ENCODE measurements at regions not wholly inside any gene's neighbourhood (a gene's known extent, or its start where the extent isn't known, plus 50 kb on each side); places are given as distances from the start of the nearest gene placed in this dataset.
"Not testable (repeated sequence)": the region's sequence is repeated elsewhere in the genome, so short reads cannot be mapped to it uniquely, and the experiment has no call there.

- Mint-ChIP-seq H3K27me3 (ENCODE audit: insufficient read depth) (no peaks in the 10 kb centered on the region), H3K9me3 (peaks cover 4% of the 10 kb centered on the region), H3K36me3 (ENCODE audit: low read depth) (no peaks in the 10 kb centered on the region), H3K27ac (no peak overlapping the region), H3K4me3 (no peak overlapping the region), H3K4me1 (ENCODE audit: low read depth) (no peaks in the 10 kb centered on the region)
- intact Hi-C loops (cut with micrococcal nuclease) = no loop called here
- DNase-seq (ENCODE audit: low spot score) = no peak
Observed at GRCh38 chr13:61536433-61536832, 120.8 kb upstream of the PCDH20 start.

GRCh38 chr13:61531383-61532065 is 115.9 kb upstream of the PCDH20 start:
- intact Hi-C loops (cut with micrococcal nuclease) = no loop called here
- peaks cover 12% of the 10 kb centered on the region for H3K9me3 Mint-ChIP-seq
- H3K4me3 Mint-ChIP-seq = no peak overlapping the region
- H3K4me1 Mint-ChIP-seq (ENCODE audit: low read depth) = no peaks in the 10 kb centered on the region
- no peak for DNase-seq (ENCODE audit: low spot score)
- H3K27ac Mint-ChIP-seq = no peak overlapping the region
- H3K36me3 Mint-ChIP-seq (ENCODE audit: low read depth) = no peaks in the 10 kb centered on the region
- no peaks in the 10 kb centered on the region for H3K27me3 Mint-ChIP-seq (ENCODE audit: insufficient read depth)

GRCh38 chr13:61519214-61519613 is 103.6 kb upstream of the PCDH20 start:
- H3K4me1 Mint-ChIP-seq (ENCODE audit: low read depth); DNase-seq (ENCODE audit: low spot score); H3K27ac Mint-ChIP-seq; H3K27me3 Mint-ChIP-seq (ENCODE audit: insufficient read depth); H3K36me3 Mint-ChIP-seq (ENCODE audit: low read depth); intact Hi-C loops (cut with micrococcal nuclease); H3K9me3 Mint-ChIP-seq; H3K4me3 Mint-ChIP-seq: not testable (repeated sequence)

- no peak for DNase-seq (ENCODE audit: low spot score)
- Mint-ChIP-seq H3K9me3 (peaks cover 10% of the 10 kb centered on the region), H3K36me3 (ENCODE audit: low read depth) (no peaks in the 10 kb centered on the region), H3K27ac (no peak overlapping the region), H3K4me1 (ENCODE audit: low read depth) (no peaks in the 10 kb centered on the region), H3K27me3 (ENCODE audit: insufficient read depth) (no peaks in the 10 kb centered on the region), H3K4me3 (no peak overlapping the region)
- intact Hi-C loops (cut with micrococcal nuclease) = no loop called here
Observed at GRCh38 chr13:61508936-61509335, 93.3 kb upstream of the PCDH20 start.

GRCh38 chr13:61500176-61500575 is 84.5 kb upstream of the PCDH20 start:
- H3K27ac Mint-ChIP-seq = no peak overlapping the region
- peaks cover 5% of the 10 kb centered on the region for H3K9me3 Mint-ChIP-seq
- intact Hi-C loops (cut with micrococcal nuclease) = no loop called here
- H3K4me3 Mint-ChIP-seq = no peak overlapping the region
- H3K4me1 Mint-ChIP-seq (ENCODE audit: low read depth) = no peaks in the 10 kb centered on the region
- no peaks in the 10 kb centered on the region for H3K27me3 Mint-ChIP-seq (ENCODE audit: insufficient read depth)
- no peak for DNase-seq (ENCODE audit: low spot score)
- H3K36me3 Mint-ChIP-seq (ENCODE audit: low read depth) = no peaks in the 10 kb centered on the region

GRCh38 chr13:61495648-61496047 is 80.0 kb upstream of the PCDH20 start:
- DNase-seq (ENCODE audit: low spot score) = no peak
- no peak overlapping the region for H3K4me3 Mint-ChIP-seq
- no peaks in the 10 kb centered on the region for H3K27me3 Mint-ChIP-seq (ENCODE audit: insufficient read depth)
- H3K36me3 Mint-ChIP-seq (ENCODE audit: low read depth) = no peaks in the 10 kb centered on the region
- no peak overlapping the region for H3K27ac Mint-ChIP-seq
- peaks cover 11% of the 10 kb centered on the region for H3K9me3 Mint-ChIP-seq
- intact Hi-C loops (cut with micrococcal nuclease) = no loop called here
- no peaks in the 10 kb centered on the region for H3K4me1 Mint-ChIP-seq (ENCODE audit: low read depth)

GRCh38 chr13:61493556-61493955 is 77.9 kb upstream of the PCDH20 start:
- DNase-seq (ENCODE audit: low spot score); H3K4me3 Mint-ChIP-seq; H3K27me3 Mint-ChIP-seq (ENCODE audit: insufficient read depth); H3K36me3 Mint-ChIP-seq (ENCODE audit: low read depth); H3K4me1 Mint-ChIP-seq (ENCODE audit: low read depth); H3K27ac Mint-ChIP-seq; intact Hi-C loops (cut with micrococcal nuclease): not testable (repeated sequence)
- H3K9me3 Mint-ChIP-seq = peaks cover 11% of the 10 kb centered on the region

GRCh38 chr13:61486496-61486895 is 70.8 kb upstream of the PCDH20 start:
- peaks cover 4% of the 10 kb centered on the region for H3K9me3 Mint-ChIP-seq
- no peaks in the 10 kb centered on the region for H3K4me1 Mint-ChIP-seq (ENCODE audit: low read depth)
- no peak overlapping the region for H3K4me3 Mint-ChIP-seq
- intact Hi-C loops (cut with micrococcal nuclease) = no loop called here
- no peak overlapping the region for H3K27ac Mint-ChIP-seq
- DNase-seq (ENCODE audit: low spot score) = no peak
- no peaks in the 10 kb centered on the region for H3K36me3 Mint-ChIP-seq (ENCODE audit: low read depth)
- no peaks in the 10 kb centered on the region for H3K27me3 Mint-ChIP-seq (ENCODE audit: insufficient read depth)

GRCh38 chr13:61485128-61485765 is 69.6 kb upstream of the PCDH20 start:
- no peak overlapping the region for H3K27ac Mint-ChIP-seq
- no peaks in the 10 kb centered on the region for H3K27me3 Mint-ChIP-seq (ENCODE audit: insufficient read depth)
- intact Hi-C loops (cut with micrococcal nuclease) = no loop called here
- DNase-seq (ENCODE audit: low spot score) = no peak
- H3K9me3 Mint-ChIP-seq = peaks cover 14% of the 10 kb centered on the region
- H3K36me3 Mint-ChIP-seq (ENCODE audit: low read depth) = no peaks in the 10 kb centered on the region
- no peaks in the 10 kb centered on the region for H3K4me1 Mint-ChIP-seq (ENCODE audit: low read depth)
- no peak overlapping the region for H3K4me3 Mint-ChIP-seq

- Mint-ChIP-seq H3K9me3 (peaks cover 14% of the 10 kb centered on the region), H3K36me3 (ENCODE audit: low read depth) (no peaks in the 10 kb centered on the region), H3K4me1 (ENCODE audit: low read depth) (no peaks in the 10 kb centered on the region), H3K27ac (no peak overlapping the region), H3K27me3 (ENCODE audit: insufficient read depth) (no peaks in the 10 kb centered on the region), H3K4me3 (no peak overlapping the region)
- no peak for DNase-seq (ENCODE audit: low spot score)
- intact Hi-C loops (cut with micrococcal nuclease) = no loop called here
Observed at GRCh38 chr13:61477619-61478018, 62.0 kb upstream of the PCDH20 start.

- intact Hi-C loops (cut with micrococcal nuclease) = no loop called here
- H3K27ac Mint-ChIP-seq = no peak overlapping the region
- H3K9me3 Mint-ChIP-seq = no peaks in the 10 kb centered on the region
- H3K36me3 Mint-ChIP-seq (ENCODE audit: low read depth) = no peaks in the 10 kb centered on the region
- DNase-seq (ENCODE audit: low spot score) = no peak
- no peak overlapping the region for H3K4me3 Mint-ChIP-seq
- no peaks in the 10 kb centered on the region for H3K4me1 Mint-ChIP-seq (ENCODE audit: low read depth)
- H3K27me3 Mint-ChIP-seq (ENCODE audit: insufficient read depth) = no peaks in the 10 kb centered on the region
Observed at GRCh38 chr13:61470786-61471185, 55.1 kb upstream of the PCDH20 start.

GRCh38 chr13:61466280-61466679 is 50.6 kb upstream of the PCDH20 start:
- Mint-ChIP-seq H3K27ac (no peak overlapping the region), H3K27me3 (ENCODE audit: insufficient read depth) (no peaks in the 10 kb centered on the region), H3K9me3 (no peaks in the 10 kb centered on the region), H3K4me1 (ENCODE audit: low read depth) (no peaks in the 10 kb centered on the region), H3K36me3 (ENCODE audit: low read depth) (no peaks in the 10 kb centered on the region), H3K4me3 (no peak overlapping the region)
- no peak for DNase-seq (ENCODE audit: low spot score)
- intact Hi-C loops (cut with micrococcal nuclease) = no loop called here

Measured in activated T-helper 1 cell treated with anti-CD3 and anti-CD28 coated beads, Interleukin-12 subunit alpha, Interleukin-12 subunit beta, Interleukin-2, Interleukin-4 antibody, amounts not matched to agents 30 ng/mL and 10 ng/mL and 1 ng/mL, durations not matched to agents 14 hours and 24 hours and 36 hours (primary cell).